HUDEP-2 (cell line): ENCODE measurements at regions not wholly inside any gene's neighbourhood (a gene's known extent, or its start where the extent isn't known, plus 50 kb on each side); places are given as distances from the start of the nearest gene placed in this dataset.

Source experiments
- DNase-seq, 76 experiments: peaks; one replicate each; lab custom pipeline; 2025; ENCODE audit not compliant: unreplicated experiment in 76 of 76; lab: John Stamatoyannopoulos, UW

GRCh38 chr9:12612211-12612770, 80.9 kb upstream of the TYRP1 start:
- no peak for DNase-seq

DNA sequence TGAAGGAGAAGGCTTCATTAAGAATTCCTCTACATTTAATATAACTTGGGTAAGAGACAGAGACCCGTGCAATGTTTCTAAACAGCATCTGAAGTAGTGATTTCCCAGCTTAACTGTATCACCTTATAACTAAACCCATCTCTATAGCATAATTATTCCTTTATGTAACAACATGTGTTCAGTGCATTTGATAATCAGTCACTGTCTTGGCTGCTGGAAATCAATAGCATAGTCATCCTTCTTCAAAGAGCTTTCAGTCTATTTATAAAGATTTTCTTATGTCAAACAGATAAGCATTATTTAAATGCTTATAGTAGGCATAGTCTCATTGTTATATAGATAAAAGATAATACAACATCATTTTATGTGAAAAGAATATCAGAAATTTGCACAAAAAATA, 80.1 kb upstream of the TYRP1 start:
- DNase-seq, result no peak

GRCh38 chr9:12614488-12614887, 78.7 kb upstream of the TYRP1 start:
- no peak for DNase-seq

GRCh38 chr9:12618956-12619355, 74.2 kb upstream of the TYRP1 start:
- no peak for DNase-seq

DNA sequence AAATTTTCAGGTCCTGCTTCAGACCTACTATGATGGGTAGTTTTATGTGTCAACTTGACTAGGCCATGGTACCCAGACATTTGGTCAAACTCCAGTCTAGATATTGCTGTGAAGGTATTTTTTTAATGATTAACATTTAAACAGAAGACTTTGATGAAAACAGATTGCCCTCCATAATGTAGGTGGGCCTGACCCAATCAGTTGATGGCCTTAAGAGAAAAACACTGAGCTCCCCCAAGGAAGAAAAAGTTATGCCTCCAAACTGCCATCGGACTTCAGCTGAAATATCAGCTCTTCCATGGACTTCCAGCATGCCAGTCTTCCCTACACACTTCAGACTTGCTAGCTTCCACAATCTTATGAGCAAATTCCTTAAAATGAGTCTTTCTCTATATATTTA, 67.3 kb upstream of the TYRP1 start:
- no peak for DNase-seq

- DNase-seq, result no peak
Observed at GRCh38 chr9:12627096-12627495, 66.1 kb upstream of the TYRP1 start.

- DNase-seq, result no peak
Observed at GRCh38 chr9:12628546-12628945, 64.6 kb upstream of the TYRP1 start.

- DNase-seq, result no peak
Observed at GRCh38 chr9:12629067-12629466, 64.1 kb upstream of the TYRP1 start.

DNA sequence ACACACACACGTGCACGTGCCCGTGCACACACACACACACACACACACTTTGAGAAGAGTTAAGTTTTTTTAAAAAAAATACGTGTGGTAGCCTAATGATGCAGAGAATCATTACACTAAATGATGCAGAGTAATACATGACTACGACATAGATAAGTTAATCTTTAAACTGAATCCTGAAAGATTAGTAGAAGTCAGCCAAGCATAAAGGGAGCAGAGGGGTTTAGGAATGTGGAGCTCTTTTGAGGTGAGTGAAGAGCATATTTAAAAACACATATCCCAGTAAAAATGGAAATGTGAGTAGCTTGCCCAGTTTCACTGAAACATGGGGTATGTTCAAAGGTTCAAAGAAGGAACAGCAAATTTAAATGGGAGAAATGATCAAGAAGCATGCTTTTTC, 61.3 kb upstream of the TYRP1 start:
- no peak for DNase-seq

GRCh38 chr9:12633016-12633765, 60.0 kb upstream of the TYRP1 start:
- no peak for DNase-seq

- peak in 1 of 76 experiments; percentile 5 for DNase-seq
Observed at GRCh38 chr9:12640016-12640587, 53.1 kb upstream of the TYRP1 start.

- DNase-seq, result no peak
Observed at GRCh38 chr9:12640866-12641636, 52.1 kb upstream of the TYRP1 start.
